Stomach (tissue), 8 donors: ENCODE measurements at regions not wholly inside any gene's neighbourhood (a gene's known extent, or its start where the extent isn't known, plus 50 kb on each side); places are given as distances from the start of the nearest gene placed in this dataset.

Experiments used
- DNase-seq, 2 donors: peaks; one replicate each; pipeline versions ENCODE4 v3.0.0 to v3.0.0-alpha.2; 2013 to 2019
- H3K27ac ChIP-seq, 5 donors: fragments of 200-600 bp in 4 of 5; sonication (generic) in 4 of 5; one replicate each; pipeline ENCODE4 v1.5.1; 2013 to 2019; ENCODE audit warnings: mild to moderate bottlenecking in 1 of 5, moderate library complexity in 1 of 5
- H3K27me3 ChIP-seq, 3 donors: fragments of 200-600 bp; sonication (generic); one replicate each; pipeline ENCODE4 v1.5.1; 2017 to 2019; ENCODE audit warnings: mixed run types in 1 of 3
- H3K36me3 ChIP-seq, 4 donors: fragments of 200-600 bp; sonication (generic); 1 replicate in 3 of 4; 2 replicates in 1 of 4; pipeline ENCODE4 v1.5.1; 2016 to 2019
- H3K4me1 ChIP-seq, 4 donors: fragments of 200-600 bp; sonication (generic); one replicate each; pipeline ENCODE4 v1.5.1; 2016 to 2019
- H3K4me3 ChIP-seq, 4 donors: fragments of 200-600 bp; sonication (generic) in 3 of 4; one replicate each; pipeline ENCODE4 v1.5.1; 2016 to 2019; ENCODE audit warnings: mild to moderate bottlenecking in 1 of 4
- H3K9me3 ChIP-seq, 4 donors: fragments of 200-600 bp; sonication (generic); one replicate each; pipeline ENCODE4 v1.5.1; 2016 to 2019
- EP300 ChIP-seq: sonication (generic); formaldehyde crosslinking; IDR thresholded peaks from one replicate; pipeline ENCODE4 v1.6.1; 2017; ENCODE audit warnings: antibody characterized with exemption
- POLR2A ChIP-seq, 4 donors: fragments of 450-650 bp; IDR thresholded peaks; one replicate each; pipeline ENCODE4 v1.6.1; 2016; ENCODE audit warnings: antibody characterized with exemption in 4 of 4, control low read depth in 2 of 4, mild to moderate bottlenecking in 1 of 4, moderate library complexity in 1 of 4
- POLR2AphosphoS5 ChIP-seq, 3 donors: sonication (generic); formaldehyde crosslinking; IDR thresholded peaks; one replicate each; pipeline ENCODE4 v1.6.1; 2016; ENCODE audit warnings: antibody characterized with exemption in 3 of 3
- WGBS, 5 donors: extraction: QIAGEN DNeasy Blood & Tissue Kit in 3 of 5; methylation state at CpG; one replicate each; pipeline versions ENCODE4 v1.1.5 to v1.1.7; 2013 to 2018; 5-methylcytosine and 5-hydroxymethylcytosine counted together
- intact Hi-C: fragments of 100-400 bp; cut with DNase I; formaldehyde crosslinking; loops from one replicate; pipeline ENCODE4 v1.15.1; 2023; ENCODE audit warnings: low total_unique reads
- TF ChIP-seq, protein P1 (sequence below), 7 experiments: fragments of 450-650 bp in 4 of 7; fragments of 200-600 bp in 3 of 7; sonication (generic) in 3 of 7; IDR thresholded peaks; one replicate each; pipeline ENCODE4 v1.5.1; 2016 to 2019; ENCODE audit warnings: antibody characterized with exemption in 7 of 7, control low read depth in 2 of 7, mild to moderate bottlenecking in 1 of 7
- donor health status: healthy with polysubstance abuse.
- donor health status: Bipolar disorder and iron deficiency.
- donor health status: healthy.

DNA sequence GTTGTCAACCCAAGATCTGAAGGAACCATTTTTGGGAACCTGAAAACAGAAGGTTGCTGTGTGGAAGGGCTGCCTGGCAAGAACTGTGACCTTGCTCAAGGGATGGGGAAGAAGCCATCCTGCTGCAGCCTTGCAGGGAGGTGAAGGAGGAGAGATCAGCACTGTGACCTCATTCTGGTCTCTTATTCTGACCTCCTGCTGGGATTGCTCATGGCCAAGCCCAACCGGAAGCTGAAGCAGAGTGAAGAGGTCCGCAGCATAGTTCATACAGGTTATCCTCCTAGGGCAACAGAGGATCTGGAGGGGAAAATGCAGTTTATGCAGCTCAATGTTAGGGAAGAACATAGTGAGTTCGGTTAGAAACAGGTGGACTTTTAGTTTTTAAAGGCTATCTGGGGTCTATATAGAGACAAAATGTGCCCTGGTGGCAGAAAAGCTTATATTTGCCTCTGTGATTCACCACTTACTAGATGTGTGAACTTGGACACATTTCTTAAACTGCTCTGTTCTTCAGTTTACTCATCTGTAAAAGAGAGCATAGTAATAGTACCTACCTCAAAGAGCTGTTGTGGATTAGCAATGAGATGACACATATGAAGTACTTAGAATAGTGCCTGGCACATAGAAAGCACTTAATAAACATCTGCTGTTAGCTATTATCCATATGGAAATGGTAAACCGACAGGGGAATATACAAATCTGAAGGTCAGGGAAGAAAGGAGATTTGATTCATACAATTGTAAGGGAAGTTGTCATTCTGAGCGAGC, 57.9 kb upstream of the BNC2 start:
- H3K4me1 ChIP-seq = no peaks in the 10 kb centered on the region
- no peaks in the 10 kb centered on the region for H3K36me3 ChIP-seq
- no peak overlapping the region for H3K4me3 ChIP-seq
- H3K27me3 ChIP-seq = no peaks in the 10 kb centered on the region
- peaks cover 0 to 5% (median 0%) of the 10 kb centered on the region in 4 donors for H3K9me3 ChIP-seq
- TF ChIP-seq POLR2A (IDR thresholded peaks at IDR 0.05) (no peak), EP300 (no peak), POLR2AphosphoS5 (IDR thresholded peaks at IDR 0.05) (no peak)
- TF ChIP-seq, protein P1, sequence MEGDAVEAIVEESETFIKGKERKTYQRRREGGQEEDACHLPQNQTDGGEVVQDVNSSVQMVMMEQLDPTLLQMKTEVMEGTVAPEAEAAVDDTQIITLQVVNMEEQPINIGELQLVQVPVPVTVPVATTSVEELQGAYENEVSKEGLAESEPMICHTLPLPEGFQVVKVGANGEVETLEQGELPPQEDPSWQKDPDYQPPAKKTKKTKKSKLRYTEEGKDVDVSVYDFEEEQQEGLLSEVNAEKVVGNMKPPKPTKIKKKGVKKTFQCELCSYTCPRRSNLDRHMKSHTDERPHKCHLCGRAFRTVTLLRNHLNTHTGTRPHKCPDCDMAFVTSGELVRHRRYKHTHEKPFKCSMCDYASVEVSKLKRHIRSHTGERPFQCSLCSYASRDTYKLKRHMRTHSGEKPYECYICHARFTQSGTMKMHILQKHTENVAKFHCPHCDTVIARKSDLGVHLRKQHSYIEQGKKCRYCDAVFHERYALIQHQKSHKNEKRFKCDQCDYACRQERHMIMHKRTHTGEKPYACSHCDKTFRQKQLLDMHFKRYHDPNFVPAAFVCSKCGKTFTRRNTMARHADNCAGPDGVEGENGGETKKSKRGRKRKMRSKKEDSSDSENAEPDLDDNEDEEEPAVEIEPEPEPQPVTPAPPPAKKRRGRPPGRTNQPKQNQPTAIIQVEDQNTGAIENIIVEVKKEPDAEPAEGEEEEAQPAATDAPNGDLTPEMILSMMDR (IDR thresholded peaks at IDR 0.05) = no peak
- intact Hi-C loops = no loop called here
- 76 to 83% (median 78%) methylated on average over 5 of the region's 5 CpGs for WGBS, 5 donors
- DNase-seq = no peak
- no peak overlapping the region for H3K27ac ChIP-seq

DNA sequence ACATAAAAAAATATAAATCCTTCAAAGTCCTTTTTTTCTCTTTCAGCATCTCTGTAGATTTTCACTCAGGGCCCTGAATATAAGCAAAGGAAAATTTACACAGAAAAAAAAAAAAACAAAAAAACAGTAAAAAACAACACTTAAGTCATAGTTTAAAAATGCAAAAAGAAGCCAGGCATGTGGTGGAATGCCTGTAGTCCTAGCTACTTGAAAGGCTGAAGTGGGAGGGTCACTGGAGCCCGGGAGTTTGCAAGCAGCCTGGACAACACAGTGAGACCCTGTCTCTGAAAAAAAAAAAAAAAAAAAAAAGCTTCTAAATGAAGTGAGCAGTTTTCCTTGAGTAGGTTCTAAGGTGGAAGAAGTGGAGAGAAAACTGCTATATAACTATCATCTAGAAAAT, 55.0 kb upstream of the BNC2 start:
- intact Hi-C loops = no loop called here
- H3K4me1 ChIP-seq = no peaks in the 10 kb centered on the region
- 64 to 95% (median 78%) methylated on average over 1 of the region's 1 CpG for WGBS, 5 donors
- H3K36me3 ChIP-seq = no peaks in the 10 kb centered on the region
- H3K27ac ChIP-seq = no peak overlapping the region
- peaks cover 0 to 5% (median 0%) of the 10 kb centered on the region in 4 donors for H3K9me3 ChIP-seq
- no peak for DNase-seq
- no peaks in the 10 kb centered on the region for H3K27me3 ChIP-seq
- H3K4me3 ChIP-seq = no peak overlapping the region
- TF ChIP-seq POLR2A (IDR thresholded peaks at IDR 0.05) = no peak
- TF ChIP-seq POLR2AphosphoS5 (IDR thresholded peaks at IDR 0.05) = no peak
- TF ChIP-seq EP300 = no peak
- TF ChIP-seq, protein P1 (IDR thresholded peaks at IDR 0.05) = no peak

GRCh38 chr9:16924311-16924915, 53.9 kb upstream of the BNC2 start:
- no peak for DNase-seq
- Histone ChIP-seq H3K4me3 (no peak overlapping the region), H3K4me1 (no peaks in the 10 kb centered on the region), H3K36me3 (no peaks in the 10 kb centered on the region), H3K9me3 (peaks cover 0 to 5% (median 0%) of the 10 kb centered on the region in 4 donors), H3K27ac (no peak overlapping the region), H3K27me3 (no peaks in the 10 kb centered on the region)
- intact Hi-C loops = no loop called here
- 89 to 98% (median 97%) methylated on average over 3 to 32 of the region's 32 CpGs for WGBS, 5 donors
- TF ChIP-seq POLR2A (IDR thresholded peaks at IDR 0.05) = no peak
- no peak for TF ChIP-seq POLR2AphosphoS5 (IDR thresholded peaks at IDR 0.05)
- TF ChIP-seq, protein P1 (IDR thresholded peaks at IDR 0.05) = no peak
- TF ChIP-seq EP300 = no peak

GRCh38 chr9:16921855-16922254, 51.4 kb upstream of the BNC2 start:
- TF ChIP-seq POLR2A (IDR thresholded peaks at IDR 0.05) (no peak), POLR2AphosphoS5 (IDR thresholded peaks at IDR 0.05) (no peak), EP300 (no peak)
- TF ChIP-seq, protein P1 (IDR thresholded peaks at IDR 0.05) = no peak

More at GRCh38 chr9:16921855-16922254, 51.4 kb upstream of the BNC2 start:
- H3K4me1 ChIP-seq = no peaks in the 10 kb centered on the region
- no peak overlapping the region for H3K27ac ChIP-seq
- no peaks in the 10 kb centered on the region for H3K27me3 ChIP-seq
- no peaks in the 10 kb centered on the region for H3K36me3 ChIP-seq
- peaks cover 0 to 5% (median 0%) of the 10 kb centered on the region in 4 donors for H3K9me3 ChIP-seq
- H3K4me3 ChIP-seq = no peak overlapping the region
- WGBS, 5 donors = 57 to 76% (median 74%) methylated on average over 3 of the region's 3 CpGs
- no peak for DNase-seq
- intact Hi-C loops = no loop called here
